ENCODE measurements at regions not wholly inside any gene's neighbourhood (a gene's known extent, or its start where the extent isn't known, plus 50 kb on each side); places are given as distances from the start of the nearest gene placed in this dataset.

DNA sequence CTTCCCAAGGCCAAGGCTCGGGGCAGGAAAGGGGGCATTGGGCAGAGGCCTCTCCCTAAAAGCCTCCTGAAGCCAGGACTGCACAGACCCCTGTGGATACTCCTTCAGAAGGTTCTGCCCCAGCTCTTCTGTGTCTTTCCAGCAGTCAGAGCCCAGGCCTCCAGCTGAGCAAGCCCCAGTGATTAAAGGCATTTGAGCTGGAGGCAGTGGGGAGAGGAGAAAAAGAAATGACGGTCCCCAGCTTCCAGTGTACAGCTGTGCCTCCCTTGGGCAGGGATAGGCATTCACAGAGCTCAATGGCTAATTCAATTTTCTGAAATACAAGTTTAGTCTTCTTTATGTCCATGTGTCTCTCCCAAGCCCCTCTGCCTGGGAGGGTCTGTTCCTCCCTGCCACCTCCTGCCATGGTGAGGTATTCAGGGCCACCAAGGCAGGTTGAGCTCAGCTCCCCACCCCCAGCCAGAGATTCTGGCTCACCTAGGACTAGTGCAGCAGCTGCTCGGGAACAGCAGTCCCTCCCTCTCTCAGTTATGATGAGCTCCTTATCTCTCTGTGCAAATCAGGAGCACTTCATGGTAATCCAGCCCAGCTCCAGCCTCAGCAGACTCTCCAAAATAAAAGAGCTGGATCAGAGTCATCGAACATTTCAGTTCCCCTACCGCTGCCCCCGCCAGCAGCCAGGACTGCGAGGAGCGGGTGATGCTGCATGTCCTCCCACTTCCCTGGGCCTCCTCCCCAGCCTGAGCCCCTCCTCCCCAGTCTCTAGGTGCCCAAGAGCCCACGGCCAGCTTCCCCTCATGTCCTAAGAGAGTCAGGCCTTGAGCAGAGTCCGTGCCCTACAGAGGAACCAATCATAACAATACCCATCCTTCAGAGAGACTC, 208.4 kb upstream of the ZC3H12A start:
- no peak for TF ChIP-seq POLR2A (IDR thresholded peaks at IDR 0.05)
- TF ChIP-seq, protein P1, sequence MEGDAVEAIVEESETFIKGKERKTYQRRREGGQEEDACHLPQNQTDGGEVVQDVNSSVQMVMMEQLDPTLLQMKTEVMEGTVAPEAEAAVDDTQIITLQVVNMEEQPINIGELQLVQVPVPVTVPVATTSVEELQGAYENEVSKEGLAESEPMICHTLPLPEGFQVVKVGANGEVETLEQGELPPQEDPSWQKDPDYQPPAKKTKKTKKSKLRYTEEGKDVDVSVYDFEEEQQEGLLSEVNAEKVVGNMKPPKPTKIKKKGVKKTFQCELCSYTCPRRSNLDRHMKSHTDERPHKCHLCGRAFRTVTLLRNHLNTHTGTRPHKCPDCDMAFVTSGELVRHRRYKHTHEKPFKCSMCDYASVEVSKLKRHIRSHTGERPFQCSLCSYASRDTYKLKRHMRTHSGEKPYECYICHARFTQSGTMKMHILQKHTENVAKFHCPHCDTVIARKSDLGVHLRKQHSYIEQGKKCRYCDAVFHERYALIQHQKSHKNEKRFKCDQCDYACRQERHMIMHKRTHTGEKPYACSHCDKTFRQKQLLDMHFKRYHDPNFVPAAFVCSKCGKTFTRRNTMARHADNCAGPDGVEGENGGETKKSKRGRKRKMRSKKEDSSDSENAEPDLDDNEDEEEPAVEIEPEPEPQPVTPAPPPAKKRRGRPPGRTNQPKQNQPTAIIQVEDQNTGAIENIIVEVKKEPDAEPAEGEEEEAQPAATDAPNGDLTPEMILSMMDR (IDR thresholded peaks at IDR 0.05) = no peak
- 52 to 71% (median 55%) methylated on average over 8 to 10 of the region's 10 CpGs for WGBS, 4 donors
- H3K27ac ChIP-seq = no peak overlapping the region
- intact Hi-C loops (cut with DNase I) = no loop called here
- H3K4me3 ChIP-seq = no peak overlapping the region
- no peak for DNase-seq
- no peaks in the 10 kb centered on the region for H3K4me1 ChIP-seq (replicated peaks in 1 of 2)
- H3K9me3 ChIP-seq (replicated peaks in 1 of 3) = no peaks in the 10 kb centered on the region
- H3K36me3 ChIP-seq (replicated peaks in 1 of 2) = no peaks in the 10 kb centered on the region
- peaks cover 7% of the 10 kb centered on the region for H3K27me3 ChIP-seq

GRCh38 chr1:37267111-37267835, 207.1 kb upstream of the ZC3H12A start:
- intact Hi-C loops (cut with DNase I) = no loop called here
- no peak for TF ChIP-seq POLR2A (IDR thresholded peaks at IDR 0.05)
- TF ChIP-seq, protein P1 (IDR thresholded peaks at IDR 0.05) = no peak
- 59 to 68% (median 61%) methylated on average over 7 to 10 of the region's 10 CpGs for WGBS, 4 donors
- Histone ChIP-seq H3K4me3 (no peak overlapping the region), H3K9me3 (replicated peaks in 1 of 3) (no peaks in the 10 kb centered on the region), H3K4me1 (replicated peaks in 1 of 2) (no peaks in the 10 kb centered on the region), H3K27me3 (peaks cover 7% of the 10 kb centered on the region), H3K36me3 (replicated peaks in 1 of 2) (no peaks in the 10 kb centered on the region), H3K27ac (no peak overlapping the region)
- no peak for DNase-seq

- H3K36me3 ChIP-seq (replicated peaks in 1 of 2) = no peaks in the 10 kb centered on the region
- DNase-seq = no peak
- intact Hi-C loops (cut with DNase I) = no loop called here
- no peak for TF ChIP-seq POLR2A (IDR thresholded peaks at IDR 0.05)
- TF ChIP-seq, protein P1 (IDR thresholded peaks at IDR 0.05) = no peak
- no peak overlapping the region for H3K4me3 ChIP-seq
- H3K4me1 ChIP-seq (replicated peaks in 1 of 2) = no peaks in the 10 kb centered on the region
- no peaks in the 10 kb centered on the region for H3K9me3 ChIP-seq (replicated peaks in 1 of 3)
- peaks cover 3% of the 10 kb centered on the region for H3K27me3 ChIP-seq
- no peak overlapping the region for H3K27ac ChIP-seq
- WGBS, 4 donors = 38 to 67% (median 61%) methylated on average over 3 of the region's 3 CpGs
Measured at GRCh38 chr1:37270639-37271038, 203.7 kb upstream of the ZC3H12A start.

- Histone ChIP-seq H3K4me3 (no peak overlapping the region), H3K36me3 (replicated peaks in 1 of 2) (no peaks in the 10 kb centered on the region), H3K27ac (no peak overlapping the region), H3K9me3 (replicated peaks in 1 of 3) (no peaks in the 10 kb centered on the region), H3K27me3 (peaks cover 3% of the 10 kb centered on the region), H3K4me1 (replicated peaks in 1 of 2) (no peaks in the 10 kb centered on the region)
- WGBS, 4 donors = 66 to 81% (median 70%) methylated on average over 3 to 8 of the region's 8 CpGs
- intact Hi-C loops (cut with DNase I) = no loop called here
- no peak for DNase-seq
- no peak for TF ChIP-seq POLR2A (IDR thresholded peaks at IDR 0.05)
- TF ChIP-seq, protein P1 (IDR thresholded peaks at IDR 0.05) = no peak
Measured at GRCh38 chr1:37272626-37273025, 201.8 kb upstream of the ZC3H12A start.
